ENCODE measurements at regions not wholly inside any gene's neighbourhood (a gene's known extent, or its start where the extent isn't known, plus 50 kb on each side); places are given as distances from the start of the nearest gene placed in this dataset.

DNA sequence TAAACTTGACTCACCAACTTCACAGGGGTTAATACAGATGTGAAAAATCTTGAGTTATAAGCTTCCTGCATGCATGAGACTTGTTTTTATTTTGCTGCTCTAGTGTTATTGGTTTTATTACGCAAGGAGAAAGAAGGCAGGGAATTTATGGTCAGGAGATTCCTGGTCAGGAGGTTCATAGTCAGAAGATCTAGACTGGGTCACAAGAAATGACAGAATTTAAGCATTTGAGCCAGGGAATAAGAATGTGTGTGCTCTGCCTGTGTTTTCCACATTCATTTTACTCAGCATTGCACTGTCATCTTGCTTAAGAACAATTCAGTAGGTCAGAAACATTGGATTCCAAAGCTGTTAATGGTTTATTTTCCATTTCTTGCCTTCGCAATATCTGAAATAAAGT is 2522.1 kb downstream of the ARAP2 start:
- TF ChIP-seq, protein P1, sequence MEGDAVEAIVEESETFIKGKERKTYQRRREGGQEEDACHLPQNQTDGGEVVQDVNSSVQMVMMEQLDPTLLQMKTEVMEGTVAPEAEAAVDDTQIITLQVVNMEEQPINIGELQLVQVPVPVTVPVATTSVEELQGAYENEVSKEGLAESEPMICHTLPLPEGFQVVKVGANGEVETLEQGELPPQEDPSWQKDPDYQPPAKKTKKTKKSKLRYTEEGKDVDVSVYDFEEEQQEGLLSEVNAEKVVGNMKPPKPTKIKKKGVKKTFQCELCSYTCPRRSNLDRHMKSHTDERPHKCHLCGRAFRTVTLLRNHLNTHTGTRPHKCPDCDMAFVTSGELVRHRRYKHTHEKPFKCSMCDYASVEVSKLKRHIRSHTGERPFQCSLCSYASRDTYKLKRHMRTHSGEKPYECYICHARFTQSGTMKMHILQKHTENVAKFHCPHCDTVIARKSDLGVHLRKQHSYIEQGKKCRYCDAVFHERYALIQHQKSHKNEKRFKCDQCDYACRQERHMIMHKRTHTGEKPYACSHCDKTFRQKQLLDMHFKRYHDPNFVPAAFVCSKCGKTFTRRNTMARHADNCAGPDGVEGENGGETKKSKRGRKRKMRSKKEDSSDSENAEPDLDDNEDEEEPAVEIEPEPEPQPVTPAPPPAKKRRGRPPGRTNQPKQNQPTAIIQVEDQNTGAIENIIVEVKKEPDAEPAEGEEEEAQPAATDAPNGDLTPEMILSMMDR (IDR thresholded peaks at IDR 0.05): no peak
- TF ChIP-seq POLR2A (IDR thresholded peaks at IDR 0.05): no peak

Measured in right lobe of liver (tissue), 4 donors.